NCI-H345 (cell line): ENCODE measurements at regions not wholly inside any gene's neighbourhood (a gene's known extent, or its start where the extent isn't known, plus 50 kb on each side); places are given as distances from the start of the nearest gene placed in this dataset.

Experiments used
- DNase-seq: peaks from one replicate; lab custom pipeline; 2025; lab: John Stamatoyannopoulos, UW

DNA sequence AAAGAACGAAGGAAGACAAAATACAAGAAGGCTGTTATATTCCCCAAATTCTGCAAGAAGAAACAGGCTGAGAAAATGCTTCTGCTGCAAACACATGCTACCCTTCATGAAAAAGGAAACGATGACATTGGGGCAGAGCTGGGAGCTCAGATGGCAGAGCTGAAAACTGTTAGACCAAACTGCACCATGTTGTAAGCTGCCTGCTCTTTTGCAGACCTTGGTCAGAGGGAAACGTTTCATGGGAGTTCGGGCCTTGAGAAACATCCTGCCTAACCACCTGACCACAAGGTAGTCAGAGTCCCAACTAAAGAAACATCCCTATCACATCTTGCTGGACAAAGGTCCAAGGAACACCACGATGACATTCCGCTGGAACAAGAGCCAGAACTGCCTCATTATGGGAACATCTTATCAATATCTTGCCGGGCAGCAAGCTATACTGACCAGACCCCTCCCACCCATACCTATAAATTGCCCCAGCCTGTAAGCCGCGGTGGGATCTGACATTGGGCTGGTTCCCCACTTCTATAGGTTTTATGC lies 110.7 kb upstream of the CTSC start:
- no peak for DNase-seq

DNA sequence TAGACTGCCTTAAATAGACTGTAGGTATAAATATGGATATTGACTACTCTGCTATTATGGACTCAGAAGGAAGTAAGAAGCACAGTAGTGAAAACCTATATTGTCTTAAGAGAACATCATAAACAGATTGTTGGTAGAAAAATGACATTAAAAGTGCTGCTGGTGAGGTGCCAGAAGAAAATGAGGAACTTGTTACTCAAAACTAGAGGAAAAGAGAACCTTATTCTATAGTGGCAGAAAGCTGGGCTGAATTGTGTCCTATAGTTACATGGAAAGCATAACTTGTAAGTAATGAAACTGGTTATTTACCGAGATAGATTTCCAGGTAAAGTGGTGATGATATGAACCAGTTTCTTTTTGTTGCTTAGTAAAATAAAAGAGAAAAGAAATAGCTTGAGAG lies 109.7 kb upstream of the CTSC start:
- no peak for DNase-seq

DNA sequence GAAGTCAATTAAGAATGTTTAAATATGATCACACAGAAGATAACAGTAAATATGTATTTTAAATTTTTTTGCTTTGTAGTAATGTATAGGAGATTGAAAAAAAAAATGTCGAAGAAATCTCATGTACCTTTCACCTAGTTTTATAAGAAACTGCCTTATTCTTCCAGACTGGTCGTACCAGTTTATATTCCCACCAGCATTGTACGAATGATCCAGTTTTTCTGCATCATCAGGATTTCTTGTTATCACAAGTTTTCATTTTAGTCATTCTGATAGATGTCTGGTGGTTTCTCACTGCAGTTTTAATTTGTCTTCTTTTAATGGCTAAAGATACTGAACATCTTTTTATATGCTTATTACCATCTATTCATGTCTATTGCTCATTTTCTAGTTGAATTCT lies 101.8 kb upstream of the CTSC start:
- no peak for DNase-seq

DNA sequence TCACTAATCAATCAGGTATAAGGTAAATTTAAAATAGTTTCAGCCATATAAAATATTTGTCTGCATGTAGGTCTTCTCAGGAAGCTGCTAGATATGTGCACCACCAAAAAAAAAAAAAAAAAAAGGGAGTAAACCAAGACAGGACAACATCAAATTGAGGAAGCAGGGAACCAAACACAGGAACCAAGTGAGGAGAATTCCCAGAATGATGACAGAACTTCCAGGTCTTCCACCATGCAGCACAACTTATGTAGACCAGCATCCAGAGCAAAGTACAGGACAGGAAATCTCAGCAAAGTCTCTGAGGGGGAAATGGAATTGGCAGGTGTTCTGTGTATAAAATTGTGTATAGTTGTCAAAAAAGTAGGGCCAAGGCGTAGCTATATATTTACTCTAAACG lies 101.2 kb upstream of the CTSC start:
- DNase-seq: no peak

DNA sequence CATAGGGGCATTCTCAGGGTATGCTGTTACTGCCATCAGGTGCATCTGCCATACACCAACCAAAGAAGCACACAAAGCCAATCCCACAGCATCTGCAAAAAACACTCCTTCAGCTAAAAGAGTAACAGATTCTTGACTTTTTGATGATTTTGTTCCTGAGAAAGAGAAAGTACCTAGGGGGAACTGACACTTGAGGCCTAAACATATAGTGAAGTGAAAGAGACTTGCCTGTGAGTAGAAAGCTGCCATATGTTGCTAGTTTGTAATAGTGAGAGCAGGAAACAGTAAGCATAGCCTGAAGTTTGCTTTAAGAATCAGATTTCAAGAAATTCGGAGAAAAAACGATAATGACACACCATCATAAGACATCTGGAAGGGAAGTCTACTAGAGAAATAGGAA lies 97.9 kb upstream of the CTSC start:
- DNase-seq: no peak

DNA sequence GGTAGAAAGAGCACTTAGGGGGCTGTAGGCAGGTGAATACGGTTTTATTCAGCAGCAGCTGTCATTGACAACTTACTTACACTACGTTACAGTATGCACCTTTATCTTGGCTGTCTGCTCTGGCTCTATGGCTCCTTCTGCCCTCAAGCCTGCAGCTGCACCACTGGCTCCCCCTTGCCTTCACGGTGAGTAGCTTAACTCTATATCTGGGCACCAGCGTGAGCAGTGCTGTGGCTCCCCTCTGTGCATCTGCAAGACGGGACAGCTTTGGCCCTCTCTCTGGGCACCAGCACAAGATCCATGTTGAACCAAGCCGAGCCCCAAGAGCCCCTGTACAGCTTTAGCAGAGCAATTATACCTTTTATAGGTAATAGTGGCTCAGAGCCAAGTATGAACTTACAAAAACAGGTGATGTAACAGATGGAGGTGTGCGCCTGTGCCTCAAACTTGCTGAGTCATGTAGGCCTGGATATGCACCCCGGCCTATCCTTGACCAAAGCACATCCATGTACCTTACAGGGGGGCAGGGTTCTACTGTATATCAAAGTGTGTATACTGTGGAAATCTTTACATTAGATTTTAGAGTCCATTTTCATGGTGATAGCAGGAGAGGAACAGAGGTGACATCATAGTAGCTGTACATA lies 96.9 kb upstream of the CTSC start:
- peak; percentile 1 for DNase-seq

DNA sequence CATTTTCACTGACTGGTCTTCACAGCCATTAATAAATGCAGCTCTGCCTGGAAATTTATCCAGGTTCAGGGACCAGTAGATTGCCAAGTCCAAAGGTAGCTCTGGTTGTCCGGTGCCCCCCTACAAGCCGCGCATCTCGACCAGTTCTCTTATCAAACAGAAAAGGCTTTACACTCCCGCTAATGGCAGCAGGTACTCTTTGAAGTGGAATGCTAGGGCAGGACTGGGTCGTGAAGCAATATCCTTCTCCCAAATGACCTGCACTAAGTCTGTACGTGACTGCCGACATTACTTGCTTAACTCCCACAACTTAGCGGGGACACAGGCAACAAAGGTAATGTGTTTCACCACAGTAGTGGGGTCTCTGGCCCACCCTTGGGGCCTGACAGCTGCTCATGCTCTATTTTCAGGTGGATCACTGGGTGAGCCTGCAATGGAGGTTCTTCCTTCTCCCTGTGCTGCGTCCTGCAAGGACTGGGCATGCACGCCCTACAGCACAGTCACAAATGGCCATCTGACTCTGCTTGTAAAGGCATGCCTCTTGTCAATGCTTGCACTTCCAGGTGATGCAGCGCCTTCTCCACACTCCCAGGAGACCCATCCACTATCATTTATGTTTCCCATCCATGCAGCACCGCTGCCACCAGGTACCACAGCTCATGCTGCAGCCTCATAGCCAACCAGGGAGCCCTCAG lies 96.1 kb upstream of the CTSC start:
- no peak for DNase-seq

DNA sequence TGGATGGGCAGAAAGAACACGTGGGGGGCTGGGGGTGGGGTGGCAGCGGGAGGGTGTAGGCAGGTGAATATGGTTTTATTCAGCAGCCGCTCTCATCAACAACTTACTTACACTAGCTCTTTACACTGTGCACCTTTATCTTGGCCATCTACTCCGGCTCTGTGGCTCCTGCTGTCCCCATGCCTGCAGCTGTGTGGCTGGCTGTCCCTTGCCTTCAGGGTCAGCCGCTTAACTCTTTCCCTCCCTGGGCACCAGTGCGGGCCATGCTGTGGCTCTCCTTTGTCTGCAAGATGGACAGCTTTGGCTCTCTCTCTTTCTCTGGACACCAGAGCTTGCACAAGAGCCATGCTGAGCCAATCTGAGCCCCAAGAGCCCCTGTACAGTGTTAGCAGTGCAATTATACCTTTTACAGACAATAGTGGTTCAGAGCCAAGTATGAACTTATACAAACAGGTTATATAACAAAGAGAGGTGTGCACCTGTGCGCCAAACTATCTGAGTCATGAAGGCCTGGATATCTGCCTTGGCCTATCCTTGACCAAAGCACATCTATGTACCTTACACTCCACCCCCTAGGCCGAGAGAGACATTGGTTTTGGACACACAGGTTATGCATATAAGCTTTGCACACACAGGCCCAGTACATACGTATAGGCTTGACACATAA lies 94.3 kb upstream of the CTSC start:
- DNase-seq: no peak

DNA sequence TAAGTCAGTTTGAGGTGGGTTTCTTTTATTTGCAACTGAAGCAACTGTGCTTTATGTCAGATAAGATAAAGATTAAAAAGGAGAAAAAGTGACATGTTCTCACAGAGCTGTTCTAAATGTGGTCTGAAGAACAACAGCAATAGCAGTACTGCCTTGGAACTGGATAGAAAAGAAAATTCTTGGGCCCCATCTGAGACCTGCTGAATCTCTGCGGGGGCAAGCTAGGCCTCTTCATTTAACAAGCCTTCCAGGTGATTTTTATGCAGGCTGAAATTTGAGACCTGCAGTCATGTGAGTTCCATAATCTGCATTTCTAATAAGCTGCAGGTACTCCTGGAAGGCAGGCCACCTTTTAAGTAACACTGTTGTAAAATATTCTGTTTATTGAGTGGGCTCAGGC lies 91.4 kb upstream of the CTSC start:
- no peak for DNase-seq

DNA sequence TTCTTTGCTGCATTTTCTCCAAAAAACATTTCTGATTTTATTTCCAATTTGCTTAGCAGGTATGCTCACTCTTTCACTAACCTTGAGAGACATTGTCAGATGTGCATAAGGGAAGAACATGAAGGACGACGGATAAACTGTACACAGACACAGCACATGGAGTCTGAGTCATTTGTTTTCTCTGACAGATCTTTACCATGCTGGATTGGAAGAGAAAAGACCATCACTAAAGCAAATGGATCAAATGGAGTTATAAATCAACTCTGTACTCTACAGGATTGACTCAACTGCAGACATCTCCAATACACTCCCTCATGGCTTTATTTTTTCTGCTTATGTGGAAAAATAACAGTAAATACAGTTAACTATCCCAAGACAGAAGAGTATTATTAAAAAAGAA lies 90.2 kb upstream of the CTSC start:
- DNase-seq: no peak

DNA sequence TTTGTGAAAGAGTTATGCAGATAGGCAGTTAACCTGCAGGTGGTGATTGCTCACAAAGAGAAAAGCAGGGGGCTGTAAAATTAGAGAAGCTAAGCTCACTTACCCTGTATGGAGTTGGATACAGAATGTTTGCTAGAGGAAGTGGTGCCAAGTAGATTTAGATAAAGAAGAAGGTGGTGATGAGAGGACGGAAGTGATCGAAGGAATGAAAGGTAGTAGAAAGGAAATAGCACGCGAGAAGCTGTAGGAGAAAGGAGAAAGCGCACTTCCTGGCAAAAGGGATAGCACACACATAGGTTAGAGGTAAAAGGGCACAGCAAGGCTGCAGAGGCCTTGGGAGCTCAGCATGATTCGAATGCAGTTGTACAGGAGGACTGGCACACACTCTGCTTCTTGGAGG lies 87.3 kb upstream of the CTSC start:
- no peak for DNase-seq

DNA sequence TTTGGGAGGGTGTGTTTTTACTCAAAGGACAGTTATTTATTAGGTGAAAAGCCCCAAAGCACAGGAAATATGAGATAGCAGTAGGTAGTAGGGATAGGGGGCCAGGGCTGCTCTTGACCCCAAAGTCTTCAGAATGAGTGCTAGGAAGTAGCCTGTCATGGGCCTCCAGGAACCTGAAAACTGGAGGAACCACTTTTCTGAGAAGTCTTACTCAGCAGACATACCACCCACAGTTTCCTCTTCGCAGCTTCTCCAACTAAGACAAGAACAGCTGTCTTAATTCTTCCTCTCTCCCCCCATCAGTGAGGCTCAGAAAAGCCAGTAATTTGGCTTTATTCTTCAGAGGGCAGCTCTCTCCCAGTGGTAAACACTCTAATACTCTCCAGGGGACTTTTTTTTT lies 84.0 kb upstream of the CTSC start:
- no peak for DNase-seq

DNA sequence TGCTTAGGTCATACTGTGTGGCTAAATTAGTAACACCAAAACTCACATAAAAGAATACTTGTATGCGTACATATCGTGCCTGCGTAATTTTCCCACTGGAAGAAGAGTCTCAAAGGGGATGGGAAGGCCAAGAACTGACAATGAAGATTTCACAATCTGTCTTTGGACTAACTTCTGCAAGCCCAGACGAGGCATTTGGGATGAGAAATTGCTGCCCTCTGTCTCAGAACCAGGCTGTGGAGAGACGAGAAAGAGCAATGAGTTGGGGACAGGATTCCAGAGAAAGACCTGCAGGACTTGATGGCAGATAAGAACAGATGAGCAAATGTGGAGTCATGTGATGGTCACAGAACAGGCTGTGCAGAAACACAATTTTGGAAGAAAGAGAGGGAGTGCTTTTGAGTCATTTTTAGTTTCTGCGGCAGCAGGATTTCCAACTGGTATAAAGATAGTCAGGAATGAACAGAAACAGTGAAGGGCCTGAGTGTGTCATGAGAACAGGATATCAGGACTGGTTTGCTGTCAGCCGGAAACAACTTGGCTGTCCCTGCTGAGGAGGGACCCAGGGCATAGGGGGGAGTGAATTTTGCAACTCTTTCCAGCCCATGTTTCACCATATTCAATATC lies 82.7 kb upstream of the CTSC start:
- no peak for DNase-seq

DNA sequence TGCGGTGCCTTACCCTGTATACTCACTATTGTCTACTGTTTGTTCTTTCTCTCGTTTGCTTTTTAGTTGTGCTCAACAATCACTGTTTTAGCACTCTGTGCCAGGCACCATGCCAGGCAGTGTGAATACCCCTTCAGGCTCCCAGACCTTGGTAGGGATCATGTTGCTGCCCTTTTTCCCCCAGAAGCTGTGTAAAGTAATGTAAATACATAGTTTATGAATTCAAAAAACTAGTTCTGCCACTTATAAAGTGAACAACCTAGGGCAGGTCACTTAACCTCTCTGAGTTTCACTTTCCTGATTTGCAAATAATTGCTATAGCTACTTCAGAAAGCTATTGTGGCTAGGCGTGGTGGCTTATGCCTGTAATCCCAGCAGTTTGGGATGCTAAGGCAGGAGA lies 81.0 kb upstream of the CTSC start:
- DNase-seq: peak; percentile 73

DNA sequence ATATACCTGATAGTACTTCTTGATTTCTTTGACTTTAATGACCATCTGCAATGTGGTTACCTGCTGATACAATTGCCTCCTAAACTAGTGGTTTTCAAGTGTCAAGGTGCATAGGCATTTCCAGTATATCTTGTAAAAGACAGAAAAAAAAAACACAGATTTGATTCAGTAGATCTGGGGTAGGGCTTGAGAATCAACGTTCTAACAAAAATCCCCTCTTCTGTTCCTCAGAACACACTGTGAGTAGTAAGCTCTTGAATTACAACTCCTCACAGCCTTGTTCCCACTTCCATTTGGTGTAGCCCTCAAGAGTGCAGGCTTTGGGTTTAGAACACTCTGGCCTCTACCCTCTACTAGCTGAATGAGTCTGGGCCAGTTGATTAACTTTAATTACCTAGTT lies 78.0 kb upstream of the CTSC start:
- DNase-seq: no peak

DNA sequence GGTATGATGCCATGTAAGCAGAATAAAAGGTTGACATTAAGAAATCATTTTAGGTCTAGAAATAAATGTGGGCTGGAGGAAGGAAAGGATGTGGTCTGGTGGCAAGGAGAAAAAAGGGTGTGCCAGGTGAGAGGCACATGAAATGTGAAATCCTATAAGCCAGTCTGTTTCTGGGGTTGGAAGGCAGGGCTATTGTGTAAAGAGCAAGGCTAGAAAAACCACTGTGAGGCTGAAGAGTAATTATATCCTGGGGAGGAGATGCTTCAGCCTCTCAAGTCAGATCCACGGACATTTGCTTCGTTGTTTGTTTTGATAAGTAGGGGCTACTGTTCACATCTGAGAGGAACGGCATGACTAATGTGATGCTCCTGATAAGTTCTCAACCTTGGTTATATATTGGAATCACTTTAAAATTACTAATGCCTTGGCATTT lies 77.5 kb upstream of the CTSC start:
- DNase-seq: no peak

DNA sequence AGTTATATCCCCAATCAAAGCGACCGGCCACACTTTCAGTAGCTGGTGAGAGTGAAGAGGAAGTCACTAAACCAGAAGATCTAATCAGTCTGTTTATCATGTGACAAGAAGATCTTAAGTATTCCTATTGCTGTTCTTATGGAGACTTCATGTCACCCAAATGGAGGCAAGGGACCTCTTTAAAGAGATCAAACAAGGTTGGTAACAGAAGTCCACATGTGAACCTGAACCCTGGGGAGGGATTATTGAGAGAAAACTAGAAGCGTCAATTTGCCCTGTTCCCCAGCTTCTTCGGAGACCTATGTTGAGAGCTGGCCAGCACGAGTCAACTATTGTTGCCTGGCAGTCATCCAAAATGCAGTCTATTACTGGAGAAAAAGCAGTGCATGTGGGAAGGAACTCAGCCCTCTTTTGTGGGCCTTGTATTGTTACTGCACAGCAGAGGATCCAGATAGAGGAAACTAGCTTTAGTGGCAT lies 76.9 kb upstream of the CTSC start:
- DNase-seq: peak; percentile 46

DNA sequence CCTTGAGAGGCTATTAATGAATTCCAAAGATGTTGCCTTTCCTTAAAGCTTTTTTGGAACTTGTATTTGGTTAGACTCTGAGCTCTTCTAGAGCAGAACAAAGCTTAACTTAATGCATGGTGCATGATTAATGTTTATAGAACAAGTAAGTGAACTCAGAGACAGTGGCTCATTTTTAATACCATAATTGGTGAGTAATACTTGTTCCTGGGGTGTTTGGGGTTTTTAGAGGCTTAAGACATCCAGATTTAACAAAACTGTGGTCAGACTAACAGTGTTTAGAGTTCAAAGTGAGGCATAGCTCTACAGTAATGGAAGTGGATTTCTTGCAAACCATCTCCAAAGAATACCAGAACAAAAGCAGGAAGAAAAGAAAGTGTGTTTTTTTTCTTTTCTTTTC lies 73.7 kb upstream of the CTSC start:
- DNase-seq: no peak

DNA sequence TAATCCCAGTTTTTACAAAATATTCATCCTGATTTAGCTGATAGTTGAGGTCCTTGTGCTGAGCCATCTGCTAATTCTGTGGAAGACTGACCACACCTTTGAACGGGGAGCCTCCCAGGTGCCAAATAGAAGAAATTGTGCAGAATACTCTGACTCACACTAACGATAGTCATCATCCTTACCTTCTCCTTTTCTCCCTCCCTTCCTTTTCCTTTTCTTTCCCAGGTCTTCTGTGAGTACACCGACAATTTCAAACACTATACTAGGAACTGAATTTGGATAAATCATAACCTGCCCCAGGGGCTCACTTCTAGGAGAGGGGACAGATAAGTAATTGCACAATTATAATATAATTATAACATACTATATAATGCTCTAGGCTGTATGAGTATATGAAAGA lies 73.1 kb upstream of the CTSC start:
- no peak for DNase-seq

DNA sequence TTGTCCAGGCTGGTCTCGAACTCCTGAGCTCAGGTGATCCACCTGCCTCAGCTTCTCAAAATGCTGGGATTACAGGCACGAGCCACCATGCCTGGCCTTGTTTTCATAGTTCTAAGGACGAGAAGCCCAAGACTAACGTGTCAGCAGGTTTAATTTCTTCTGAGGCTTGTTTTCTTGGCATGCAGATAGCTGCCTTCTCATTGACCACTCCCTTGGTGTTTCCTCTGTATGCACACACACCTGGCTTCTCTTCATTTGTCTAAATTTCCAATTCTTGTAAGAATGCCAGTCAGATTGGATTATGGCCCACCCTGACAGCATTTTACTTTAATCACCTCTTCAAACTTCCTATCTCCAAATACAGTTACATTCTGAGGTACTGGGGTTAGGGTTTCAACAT lies 72.5 kb upstream of the CTSC start:
- DNase-seq: no peak

DNA sequence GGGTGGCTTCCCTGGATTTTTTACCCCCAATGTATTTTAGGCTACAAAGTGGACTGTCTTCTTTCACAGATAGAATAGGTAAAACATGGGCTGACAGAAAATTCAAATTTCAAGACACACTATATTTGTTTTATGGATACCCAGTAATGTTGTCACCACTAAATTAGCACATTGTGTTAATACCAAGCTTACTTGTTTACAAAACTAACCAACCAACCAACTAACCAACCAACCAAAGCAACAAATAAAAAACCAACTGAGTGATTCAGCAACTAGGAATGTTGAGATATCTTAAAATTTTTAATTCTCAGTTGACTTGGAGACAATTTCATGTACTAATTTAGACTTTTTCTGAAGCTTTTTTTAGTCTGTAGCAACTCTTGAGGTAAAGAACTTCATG lies 69.3 kb upstream of the CTSC start:
- DNase-seq: no peak

DNA sequence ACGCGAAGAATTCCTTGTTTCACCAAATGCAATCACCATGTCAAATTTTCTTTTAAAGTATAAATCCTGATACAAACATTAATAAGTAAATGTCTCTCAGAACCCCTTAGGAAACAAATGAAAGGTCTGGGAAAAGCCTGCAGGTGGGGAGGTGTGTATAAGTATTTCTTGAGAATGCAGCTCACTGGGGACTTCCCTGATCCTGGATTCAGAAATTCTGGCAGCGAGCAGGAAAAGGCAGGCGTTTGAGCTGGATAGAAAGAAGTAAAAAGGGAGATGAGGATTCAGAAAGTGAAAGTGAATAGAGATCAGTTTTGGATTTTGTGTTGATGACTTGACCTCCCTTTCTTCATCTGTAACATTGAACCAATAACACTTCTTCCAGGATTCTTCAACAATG lies 68.3 kb upstream of the CTSC start:
- DNase-seq: no peak
